LNCaP clone FGC (cell line): ENCODE measurements at regions not wholly inside any gene's neighbourhood (a gene's known extent, or its start where the extent isn't known, plus 50 kb on each side); places are given as distances from the start of the nearest gene placed in this dataset.

Source experiments
- DNase-seq: peaks from one replicate; pipeline ENCODE4 v3.0.0-alpha.2; 2011; ENCODE audit warnings: low read depth
- H3K4me3 ChIP-seq: 2 replicates; pipeline ENCODE4 v1.5.1; 2011; ENCODE audit warnings: mild to moderate bottlenecking, low read depth, low read length, control low read depth
- CTCF ChIP-seq: IDR thresholded peaks from 2 replicates; pipeline ENCODE4 v1.5.1; 2012; ENCODE audit warnings: mild to moderate bottlenecking; ENCODE audit not compliant: control insufficient read depth, insufficient read depth; ENCODE audit errors: extremely low read depth

- no peak for TF ChIP-seq CTCF
- no peak for DNase-seq
- H3K4me3 ChIP-seq: no peak overlapping the region
Measured at GRCh38 chr13:86760620-86761019, 910.6 kb upstream of the SLITRK5 start.

- no peak for TF ChIP-seq CTCF
- DNase-seq: no peak
Measured at GRCh38 chr13:86765462-86765861, 905.7 kb upstream of the SLITRK5 start.

GRCh38 chr13:86788616-86789015 lies 882.6 kb upstream of the SLITRK5 start:
- TF ChIP-seq CTCF: no peak
- no peak overlapping the region for H3K4me3 ChIP-seq
- no peak for DNase-seq

More at GRCh38 chr13:86765462-86765861, 905.7 kb upstream of the SLITRK5 start:
- no peak overlapping the region for H3K4me3 ChIP-seq

- TF ChIP-seq CTCF: no peak
- DNase-seq: no peak
- H3K4me3 ChIP-seq: no peak overlapping the region
Measured at GRCh38 chr13:86792153-86792651, 879.0 kb upstream of the SLITRK5 start.

- H3K4me3 ChIP-seq: no peak overlapping the region
- no peak for DNase-seq
- no peak for TF ChIP-seq CTCF
Measured at GRCh38 chr13:86795858-86796257, 875.3 kb upstream of the SLITRK5 start.

DNA sequence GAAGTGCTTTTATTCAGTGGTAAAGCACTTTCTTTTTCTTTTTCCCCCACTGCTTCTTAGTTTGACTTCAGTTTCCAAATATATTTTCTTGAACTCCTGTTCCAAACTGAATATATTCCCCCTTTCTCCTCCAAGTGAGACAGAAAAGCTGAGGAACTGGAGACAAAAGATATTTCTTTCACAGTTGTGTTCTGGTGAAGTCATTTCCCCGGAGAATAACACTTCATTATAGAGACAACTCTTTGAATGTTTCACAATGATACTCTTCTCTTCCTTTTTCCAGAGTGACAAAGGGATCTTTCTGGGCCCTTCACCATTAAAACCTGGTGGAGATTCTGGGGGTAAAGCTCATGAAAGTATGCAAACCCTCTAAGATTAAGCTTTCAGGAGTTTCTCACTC lies 860.8 kb upstream of the SLITRK5 start:
- no peak for TF ChIP-seq CTCF
- DNase-seq: no peak
- no peak overlapping the region for H3K4me3 ChIP-seq

GRCh38 chr13:86813198-86813597 lies 858.0 kb upstream of the SLITRK5 start:
- no peak for TF ChIP-seq CTCF
- no peak for DNase-seq
- no peak overlapping the region for H3K4me3 ChIP-seq
